K562 (cell line): ENCODE measurements at regions not wholly inside any gene's neighbourhood (a gene's known extent, or its start where the extent isn't known, plus 50 kb on each side); places are given as distances from the start of the nearest gene placed in this dataset.

ENCODE experiments used
- ATAC-seq: fragments of 200-7000 bp; cut with Tn5 transposase; 3 replicates; pipeline ENCODE4 v1.9.1; 2020; ENCODE audit warnings: moderate library complexity
- BruUV-seq: library from RNA; stranded (reverse); fragments of 400-500 nt; replicated peaks from 2 replicates; lab custom pipeline; 2021; lab: Mats Ljungman, UMichigan
- CTCF ChIA-PET: fragments of 300-600 bp; formaldehyde crosslinking; extraction: SDS; loops from one replicate; lab custom pipeline; 2021; ENCODE audit warnings: low intra/inter-chr PET ratio; lab: Yijun Ruan, JAX
- POLR2A ChIA-PET: fragments of 300-600, 350-650 bp; sonication (Branson Sonifier 250); formaldehyde crosslinking; extraction: SDS; loops from one replicate; lab custom pipeline; 2021; ENCODE audit warnings: antibody characterized with exemption, inconsistent platforms; lab: Yijun Ruan, JAX
- DNase-seq, 4 experiments: peaks; one replicate each; pipeline versions ENCODE4 v3.0.0 to v3.0.0-alpha.2; 2011 to 2018; ENCODE audit warnings: low spot score in 3 of 4, mixed read lengths in 3 of 4; ENCODE audit errors: extremely low read depth in 1 of 4
- FAIRE-seq: peaks from 2 replicates; lab custom pipeline; 2011; peaks lifted over from hg19 to GRCh38; lab: Jason Lieb, UNC
- H2AFZ ChIP-seq: 2 replicates; pipeline ENCODE4 v1.6.0; 2011; ENCODE audit warnings: low read depth, low read length, control low read depth, inconsistent platforms
- H3K27ac ChIP-seq: fragments of 200-600 bp; 3 replicates; pipeline ENCODE4 v1.8.0; 2011; ENCODE audit warnings: low read depth, mild to moderate bottlenecking, control low read depth, inconsistent platforms, low read length, moderate library complexity, mixed read lengths; ENCODE audit errors: extremely low read depth
- H3K27me3 ChIP-seq, 2 experiments: fragments of 300-600 bp in 1 of 2; 2 replicates in 1 of 2; 3 replicates in 1 of 2; pipeline versions ENCODE4 v1.6.0 to v1.8.0; 2011; ENCODE audit warnings: inconsistent platforms in 2 of 2, low read length in 2 of 2, mild to moderate bottlenecking in 1 of 2, mixed read lengths in 1 of 2, moderate library complexity in 1 of 2; ENCODE audit not compliant: control insufficient read depth in 2 of 2, insufficient read depth in 2 of 2
- H3K36me3 ChIP-seq: fragments of 300-600 bp; 3 replicates; pipeline ENCODE4 v1.8.0; 2011; ENCODE audit warnings: mild to moderate bottlenecking, low read length, inconsistent platforms; ENCODE audit not compliant: control insufficient read depth, insufficient read depth
- H3K4me1 ChIP-seq, 2 experiments: fragments of 200-600 bp in 1 of 2; replicated peaks in 1 of 2; 2 replicates in 1 of 2; 3 replicates in 1 of 2; pipeline versions ENCODE4 v1.5.1 to v1.8.0; 2011; ENCODE audit warnings: inconsistent platforms in 2 of 2, low read length in 2 of 2, mild to moderate bottlenecking in 1 of 2, mixed read lengths in 1 of 2, moderate library complexity in 1 of 2; ENCODE audit not compliant: control insufficient read depth in 2 of 2, insufficient read depth in 2 of 2
- H3K4me2 ChIP-seq: 2 replicates; pipeline ENCODE4 v1.6.1; 2011; ENCODE audit warnings: low read length, control low read depth, inconsistent platforms, mixed read lengths; ENCODE audit not compliant: insufficient read depth
- H3K4me3 ChIP-seq: fragments of 200-600 bp; sonication (generic), shearing (Covaris generic); 2 replicates; pipeline ENCODE4 v1.5.1; 2016; ENCODE audit warnings: control low read depth, inconsistent platforms
- H3K79me2 ChIP-seq: fragments of 200-600 bp; 3 replicates; pipeline ENCODE4 v1.8.0; 2011; ENCODE audit warnings: low read length, inconsistent platforms; ENCODE audit not compliant: control insufficient read depth, insufficient read depth
- H3K9ac ChIP-seq, 2 experiments: 2 replicates each; pipeline versions ENCODE4 v1.6.0 to v1.6.1; 2011; ENCODE audit warnings: low read depth in 2 of 2, low read length in 2 of 2, control low read depth in 1 of 2, inconsistent platforms in 1 of 2, mild to moderate bottlenecking in 1 of 2, mixed read lengths in 1 of 2; ENCODE audit not compliant: insufficient read depth in 1 of 2
- H3K9me1 ChIP-seq: one replicate; pipeline ENCODE4 v1.6.0; 2011; ENCODE audit warnings: inconsistent platforms, mild to moderate bottlenecking, low read length, moderate library complexity; ENCODE audit not compliant: control insufficient read depth, insufficient read depth
- H3K9me3 ChIP-seq: replicated peaks from 2 replicates; pipeline ENCODE4 v1.5.1; 2011; ENCODE audit warnings: low read depth, low read length, inconsistent platforms; ENCODE audit not compliant: control insufficient read depth, insufficient read depth
- H4K20me1 ChIP-seq: replicated peaks from 2 replicates; pipeline ENCODE4 v1.6.1; 2011; ENCODE audit warnings: low read length, inconsistent platforms, mixed read lengths; ENCODE audit not compliant: control insufficient read depth, insufficient read depth
- AFF1 ChIP-seq, 2 experiments: fragments of 450-650 bp; IDR thresholded peaks; 2 replicates each; pipeline ENCODE4 v1.6.1; 2018; ENCODE audit warnings: mild to moderate bottlenecking in 2 of 2, low read depth in 1 of 2; ENCODE audit not compliant: partially characterized antibody in 2 of 2
- ARHGAP35 ChIP-seq: fragments of 450-650 bp; IDR thresholded peaks from 2 replicates; pipeline ENCODE4 v1.6.1; 2018; ENCODE audit not compliant: partially characterized antibody
- IFI16 ChIP-seq: fragments of 250-450 bp; sonication (Bioruptor Pico); IDR thresholded peaks from 2 replicates; pipeline ENCODE4 v2.1.2; 2022; ENCODE audit warnings: mild to moderate bottlenecking, inconsistent platforms
- NFIX ChIP-seq: fragments of 250-450 bp; sonication (Bioruptor Pico); IDR thresholded peaks from 2 replicates; pipeline ENCODE4 v1.4.0; 2020; ENCODE audit warnings: low read depth, mild to moderate bottlenecking, moderate library complexity
- PHB2 ChIP-seq: fragments of 450-650 bp; IDR thresholded peaks from 2 replicates; pipeline ENCODE4 v1.6.1; 2017; ENCODE audit warnings: low read depth
- POLR3A ChIP-seq: IDR thresholded peaks from 2 replicates; pipeline ENCODE4 v1.6.1; 2011; ENCODE audit warnings: borderline replicate concordance, mild to moderate bottlenecking, moderate library complexity; ENCODE audit not compliant: insufficient read length, insufficient read depth; ENCODE audit errors: extremely low read depth
- RNF2 ChIP-seq: sonication (generic); IDR thresholded peaks from 2 replicates; pipeline ENCODE4 v1.6.1; 2016
- ZNF518B ChIP-seq: fragments of 250-450 bp; sonication (Bioruptor Pico); IDR thresholded peaks from 2 replicates; pipeline ENCODE4 v1.5.0; 2021; ENCODE audit warnings: mild to moderate bottlenecking, moderate library complexity
- WGBS: fragments of 100-300 bp; shearing (Covaris generic); methylation state at CpG from one replicate; pipeline ENCODE4 v1.1.6; 2016; ENCODE audit warnings: low coverage, mixed read lengths; ENCODE audit not compliant: insufficient coverage; ENCODE audit errors: missing lambda C conversion rate; 5-methylcytosine and 5-hydroxymethylcytosine counted together
- in situ Hi-C: fragments of 300-500 bp; cut with MboI; formaldehyde crosslinking; loops from 4 replicates; pipeline ENCODE4 v1.15.0; 2018; ENCODE audit warnings: inconsistent platforms, mixed read lengths
- intact Hi-C: fragments of 100-400 bp; cut with micrococcal nuclease; formaldehyde crosslinking; loops from 2 replicates; pipeline ENCODE4 v1.14.2; 2022
- TF ChIP-seq, protein P1 (sequence below): fragments of 250-450 bp; sonication (Bioruptor Pico); IDR thresholded peaks from 2 replicates; pipeline ENCODE4 v1.4.0; 2020; ENCODE audit warnings: borderline replicate concordance
- TF ChIP-seq, protein P2 (sequence below): sonication (generic); formaldehyde crosslinking; IDR thresholded peaks from 2 replicates; pipeline ENCODE4 v1.8.1; 2022; ENCODE audit warnings: missing genetic modification reagents

- in situ Hi-C loops (no loop called here), intact Hi-C loops (no loop called here)
- no peak overlapping the region for H3K4me2 ChIP-seq
- CTCF ChIA-PET: no interaction called here
- H3K4me3 ChIP-seq: no peak overlapping the region
- no peak overlapping the region for H3K9ac ChIP-seq
- no peaks in the 10 kb centered on the region for H4K20me1 ChIP-seq
- no peaks in the 10 kb centered on the region for H3K9me3 ChIP-seq
- no peaks in the 10 kb centered on the region for H3K79me2 ChIP-seq
- ATAC-seq: no peak
- DNase-seq: no peak
- no peaks in the 10 kb centered on the region for H3K36me3 ChIP-seq
- no peaks in the 10 kb centered on the region for H3K4me1 ChIP-seq
- H3K27ac ChIP-seq: no peak overlapping the region
- WGBS: 21% methylated on average over 20 of the region's 21 CpGs
- FAIRE-seq: no peak
- no TSS peak for BruUV-seq
- POLR2A ChIA-PET: no interaction called here
- no peak overlapping the region for H2AFZ ChIP-seq
- H3K9me1 ChIP-seq: no peaks in the 10 kb centered on the region
- H3K27me3 ChIP-seq: no peaks in the 10 kb centered on the region
- TF ChIP-seq RNF2: no peak
- TF ChIP-seq POLR3A: no peak
- TF ChIP-seq NFIX: no peak
- no peak for TF ChIP-seq AFF1 (IDR thresholded peaks at IDR 0.05; ENCODE audit: low read depth in 1 of 2, partially characterized antibody in 2 of 2)
- TF ChIP-seq, protein P1, sequence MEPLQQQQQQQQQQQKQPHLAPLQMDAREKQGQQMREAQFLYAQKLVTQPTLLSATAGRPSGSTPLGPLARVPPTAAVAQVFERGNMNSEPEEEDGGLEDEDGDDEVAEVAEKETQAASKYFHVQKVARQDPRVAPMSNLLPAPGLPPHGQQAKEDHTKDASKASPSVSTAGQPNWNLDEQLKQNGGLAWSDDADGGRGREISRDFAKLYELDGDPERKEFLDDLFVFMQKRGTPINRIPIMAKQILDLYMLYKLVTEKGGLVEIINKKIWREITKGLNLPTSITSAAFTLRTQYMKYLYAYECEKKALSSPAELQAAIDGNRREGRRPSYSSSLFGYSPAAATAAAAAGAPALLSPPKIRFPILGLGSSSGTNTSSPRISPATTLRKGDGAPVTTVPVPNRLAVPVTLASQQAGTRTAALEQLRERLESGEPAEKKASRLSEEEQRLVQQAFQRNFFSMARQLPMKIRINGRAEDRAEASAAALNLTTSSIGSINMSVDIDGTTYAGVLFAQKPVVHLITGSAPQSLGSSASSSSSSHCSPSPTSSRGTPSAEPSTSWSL: no peak
- TF ChIP-seq PHB2: no peak
- TF ChIP-seq, protein P2, sequence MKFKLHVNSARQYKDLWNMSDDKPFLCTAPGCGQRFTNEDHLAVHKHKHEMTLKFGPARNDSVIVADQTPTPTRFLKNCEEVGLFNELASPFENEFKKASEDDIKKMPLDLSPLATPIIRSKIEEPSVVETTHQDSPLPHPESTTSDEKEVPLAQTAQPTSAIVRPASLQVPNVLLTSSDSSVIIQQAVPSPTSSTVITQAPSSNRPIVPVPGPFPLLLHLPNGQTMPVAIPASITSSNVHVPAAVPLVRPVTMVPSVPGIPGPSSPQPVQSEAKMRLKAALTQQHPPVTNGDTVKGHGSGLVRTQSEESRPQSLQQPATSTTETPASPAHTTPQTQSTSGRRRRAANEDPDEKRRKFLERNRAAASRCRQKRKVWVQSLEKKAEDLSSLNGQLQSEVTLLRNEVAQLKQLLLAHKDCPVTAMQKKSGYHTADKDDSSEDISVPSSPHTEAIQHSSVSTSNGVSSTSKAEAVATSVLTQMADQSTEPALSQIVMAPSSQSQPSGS (CRISPR knock-in tag): no peak
- no peak for TF ChIP-seq IFI16 (CRISPR knock-in tag)
- no peak for TF ChIP-seq ZNF518B
- TF ChIP-seq ARHGAP35: no peak
Observed at GRCh38 chr2:193580176-193580950, 1385.6 kb upstream of the TMEFF2 start.
